GM12873 (cell line): ENCODE measurements at regions not wholly inside any gene's neighbourhood (a gene's known extent, or its start where the extent isn't known, plus 50 kb on each side); places are given as distances from the start of the nearest gene placed in this dataset.

ENCODE experiments used
- CTCF ChIP-seq: IDR thresholded peaks from 2 replicates; pipeline ENCODE4 v1.5.1; 2012; ENCODE audit warnings: low read depth, mild to moderate bottlenecking, moderate library complexity, low read length, control low read depth; ENCODE audit not compliant: insufficient read depth; ENCODE audit errors: missing control alignments

- no peak for TF ChIP-seq CTCF
Measured at GRCh38 chr4:28879178-28879577, 1841.0 kb upstream of the PCDH7 start.

- no peak for TF ChIP-seq CTCF
Measured at GRCh38 chr4:28879900-28880299, 1840.3 kb upstream of the PCDH7 start.

GRCh38 chr4:28883211-28883610 lies 1837.0 kb upstream of the PCDH7 start:
- TF ChIP-seq CTCF: no peak

GRCh38 chr4:28886934-28887333 lies 1833.2 kb upstream of the PCDH7 start:
- TF ChIP-seq CTCF: no peak

- TF ChIP-seq CTCF: no peak
Measured at GRCh38 chr4:28890949-28891775, 1829.0 kb upstream of the PCDH7 start.

- TF ChIP-seq CTCF: no peak
Measured at GRCh38 chr4:28913466-28913865, 1806.7 kb upstream of the PCDH7 start.

GRCh38 chr4:28916585-28916984 lies 1803.6 kb upstream of the PCDH7 start:
- TF ChIP-seq CTCF: no peak
